SKM-1 treated with dmso at 0.1 percent for 144 hours (cell line): ENCODE measurements at regions not wholly inside any gene's neighbourhood (a gene's known extent, or its start where the extent isn't known, plus 50 kb on each side); places are given as distances from the start of the nearest gene placed in this dataset.
"Not testable (repeated sequence)": the region's sequence is repeated elsewhere in the genome, so short reads cannot be mapped to it uniquely, and the experiment has no call there.

Source experiments
- DNase-seq: peaks from one replicate; lab custom pipeline; 2025; ENCODE audit not compliant: unreplicated experiment; lab: John Stamatoyannopoulos, UW

DNA sequence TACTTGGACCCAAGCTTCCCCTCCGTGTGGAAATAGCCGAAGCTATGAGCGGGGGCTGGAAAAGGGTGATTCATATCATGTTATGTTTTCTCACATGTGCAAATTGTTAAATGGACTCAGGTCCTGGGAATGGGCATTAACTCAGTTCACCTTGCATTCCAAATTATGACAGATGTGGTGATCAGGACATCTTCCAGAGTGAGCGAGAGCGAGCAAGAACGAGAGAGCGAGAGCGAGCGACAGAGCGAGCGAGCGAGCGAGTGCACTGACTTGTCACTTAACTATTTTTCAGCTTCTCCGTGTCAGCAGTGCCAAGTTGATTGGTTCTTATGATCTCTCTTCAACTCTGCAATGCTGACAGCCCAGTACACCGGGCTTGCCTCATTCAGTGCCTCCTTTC lies 437.4 kb upstream of the NRSN1 start:
- no peak for DNase-seq

DNA sequence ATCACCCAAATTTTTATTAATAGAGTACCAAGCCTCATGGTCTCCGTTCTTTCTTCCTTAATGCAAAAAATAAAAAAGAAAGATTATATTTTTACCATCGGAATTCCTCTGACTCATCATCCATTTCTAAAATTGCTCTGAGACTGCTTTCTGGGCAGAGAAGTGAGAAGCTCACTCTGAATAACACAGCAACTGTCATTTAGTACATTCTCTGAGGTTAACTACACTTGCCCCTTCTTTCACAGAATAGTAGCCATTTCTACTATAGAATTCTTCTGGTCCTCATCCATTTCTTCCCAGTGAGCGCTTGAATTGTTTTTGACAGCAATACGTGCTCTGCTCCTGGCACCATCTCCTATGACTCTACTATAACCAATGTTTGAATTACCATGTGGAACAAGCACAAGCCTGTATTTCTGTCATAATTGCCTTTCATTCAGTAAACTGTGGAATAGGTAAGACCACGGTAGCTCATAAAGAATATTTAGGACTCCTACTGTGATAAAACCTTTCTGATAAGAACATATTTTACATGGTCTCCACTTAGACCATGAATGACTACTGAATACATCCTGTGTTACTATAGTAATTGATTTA lies 435.5 kb upstream of the NRSN1 start:
- no peak for DNase-seq

DNA sequence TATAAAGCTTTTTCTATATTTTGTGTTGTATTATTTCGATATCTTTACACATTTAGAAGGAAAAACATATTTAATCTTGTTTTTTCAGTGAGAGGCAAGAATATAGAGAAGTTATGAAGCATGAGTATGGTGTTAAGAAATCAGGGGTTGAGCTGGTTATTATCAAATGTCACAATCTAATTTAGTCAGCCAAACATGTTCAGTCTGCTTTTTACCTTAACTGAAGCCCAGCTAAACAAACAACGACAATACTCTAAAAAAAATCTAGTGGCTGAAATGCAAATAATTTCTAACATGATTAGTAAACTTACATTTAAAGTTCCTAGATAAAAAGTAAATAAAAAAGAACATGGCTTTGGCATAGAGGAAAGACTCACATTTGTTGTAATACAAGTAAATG lies 433.8 kb upstream of the NRSN1 start:
- no peak for DNase-seq

DNA sequence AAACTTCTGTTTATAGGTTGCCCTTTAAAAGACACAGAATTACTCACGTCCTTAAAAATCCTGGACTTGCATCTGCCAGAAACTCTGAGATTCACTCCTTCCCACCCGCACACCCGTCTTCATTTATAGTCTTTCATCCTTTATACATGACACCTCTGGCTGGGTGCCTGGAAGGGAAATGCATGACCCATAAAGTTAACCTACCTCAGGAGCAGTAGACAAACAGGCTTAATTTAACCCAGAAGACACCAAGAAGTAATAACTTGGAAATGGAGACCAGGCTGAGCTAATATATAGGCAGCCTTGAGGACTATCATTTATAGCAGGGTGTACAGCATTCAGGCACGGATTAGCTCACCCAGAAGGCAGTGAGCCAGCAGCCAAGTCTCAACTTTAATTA lies 429.0 kb upstream of the NRSN1 start:
- no peak for DNase-seq

DNA sequence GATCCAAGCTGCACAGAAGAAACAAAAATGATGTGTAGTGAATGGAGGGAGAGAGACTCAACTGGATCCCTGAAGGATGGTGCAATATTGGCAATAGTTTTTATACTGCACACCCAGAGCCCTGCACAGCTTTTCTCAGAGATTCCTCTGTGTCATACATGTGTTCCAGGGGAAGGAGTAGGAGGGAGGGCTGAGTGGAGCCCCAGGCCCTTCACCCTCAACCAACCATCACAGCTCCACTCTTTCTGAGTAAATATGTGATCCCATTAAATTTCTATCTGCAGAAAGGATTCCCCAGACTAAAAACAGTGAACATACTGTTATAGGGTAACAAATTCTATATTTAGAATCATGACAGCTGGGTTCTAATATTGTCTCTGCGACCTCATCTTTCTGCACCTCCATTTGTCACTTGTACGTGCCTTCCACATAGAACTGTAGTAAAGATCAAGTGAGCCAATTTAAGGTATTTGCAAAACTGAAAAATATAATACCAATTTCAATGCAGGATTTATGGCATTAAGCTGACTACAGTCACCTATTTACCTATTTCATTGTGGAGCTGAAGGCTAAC lies 421.4 kb upstream of the NRSN1 start:
- DNase-seq, result no peak

DNA sequence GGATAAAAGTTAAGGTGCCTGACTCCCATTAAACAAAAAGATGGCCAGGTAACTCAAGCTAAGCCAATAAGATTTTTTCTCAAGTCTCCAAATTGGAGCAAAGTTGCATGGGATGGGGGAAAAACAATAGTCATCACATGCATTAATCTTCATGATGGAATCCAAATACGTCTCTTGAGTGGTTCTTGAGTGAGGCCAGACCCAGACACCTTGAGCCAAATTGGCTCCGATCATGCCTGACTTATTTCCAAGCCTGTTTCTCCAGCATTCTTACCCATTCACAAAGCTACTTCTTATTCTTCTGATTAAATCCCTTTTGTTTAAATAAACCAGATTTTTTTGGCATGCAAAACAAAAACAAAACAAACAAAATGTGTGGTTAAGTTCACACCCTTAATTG lies 420.3 kb upstream of the NRSN1 start:
- no peak for DNase-seq

DNA sequence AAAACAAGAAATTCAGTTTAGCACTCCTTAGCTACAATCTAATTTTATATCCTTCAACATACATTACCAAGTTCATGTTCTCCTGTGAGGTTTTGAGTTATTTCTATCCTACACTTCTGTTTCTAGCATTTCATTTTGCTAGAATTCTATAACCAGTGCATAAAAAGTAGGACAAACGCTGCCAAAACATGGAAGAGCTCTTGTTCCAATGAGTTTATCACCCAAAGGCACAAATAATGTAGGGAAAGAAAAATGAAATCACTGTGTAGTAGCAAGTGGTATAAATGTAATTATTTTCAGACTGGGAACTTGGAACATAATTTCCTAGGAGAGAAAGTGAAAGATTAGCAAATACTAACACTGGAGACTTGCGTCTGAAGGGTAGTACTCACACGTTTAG lies 413.3 kb upstream of the NRSN1 start:
- no peak for DNase-seq

DNA sequence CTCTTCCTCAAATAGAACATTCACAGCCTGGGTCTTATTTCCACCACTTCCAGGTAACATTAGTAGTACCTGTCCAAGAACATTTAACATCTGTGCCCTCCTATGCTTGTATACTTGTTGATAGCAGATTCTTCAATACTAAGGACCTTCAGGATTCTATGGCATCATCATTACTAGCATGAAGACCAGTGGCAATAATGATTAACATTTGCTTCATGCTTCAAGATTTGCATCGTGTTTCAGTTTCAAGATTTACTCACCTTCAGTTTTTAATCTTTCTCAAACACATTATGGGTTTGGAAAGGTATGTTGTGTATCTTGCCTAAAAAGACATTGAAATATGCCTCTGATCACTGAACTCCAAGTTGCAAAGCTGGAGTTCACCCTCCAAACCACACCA lies 412.8 kb upstream of the NRSN1 start:
- no peak for DNase-seq

DNA sequence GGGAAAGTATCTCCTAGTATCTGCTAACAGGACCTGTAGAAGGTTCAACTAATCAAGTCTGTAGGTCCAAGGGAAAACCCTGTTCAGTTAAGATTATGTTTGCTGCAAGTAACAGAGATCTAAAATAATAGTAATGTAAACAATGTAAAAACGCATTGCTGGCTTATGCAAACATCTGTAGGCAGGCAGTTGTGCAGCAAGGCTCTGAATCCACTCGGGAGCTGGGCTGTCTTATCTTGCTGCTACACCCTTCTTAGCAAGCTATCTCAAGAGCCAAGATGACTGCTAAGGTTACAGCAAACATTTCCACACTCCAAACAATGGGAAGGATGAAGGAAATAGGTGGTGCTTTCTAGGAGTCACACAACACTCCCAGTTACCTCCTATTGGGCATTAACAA lies 397.3 kb upstream of the NRSN1 start:
- DNase-seq, result no peak

DNA sequence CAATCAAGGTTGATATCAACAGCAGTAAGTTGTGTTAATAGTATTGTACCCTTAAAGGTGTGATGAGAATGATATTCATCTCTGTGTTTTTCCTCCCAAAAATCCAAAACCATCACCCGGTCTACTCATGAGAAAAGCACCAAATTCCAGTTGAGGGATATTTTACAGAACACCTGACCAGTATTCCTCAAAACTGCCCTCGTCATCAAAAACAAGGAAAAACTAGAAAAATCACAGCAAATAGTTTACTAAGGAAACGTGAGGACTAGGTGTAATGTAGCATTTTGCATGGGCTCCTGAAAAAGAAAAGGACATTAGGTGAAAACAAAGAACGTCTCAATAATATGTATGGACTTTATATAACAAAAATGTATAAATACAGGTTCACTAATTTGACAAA lies 394.4 kb upstream of the NRSN1 start:
- no peak for DNase-seq

DNA sequence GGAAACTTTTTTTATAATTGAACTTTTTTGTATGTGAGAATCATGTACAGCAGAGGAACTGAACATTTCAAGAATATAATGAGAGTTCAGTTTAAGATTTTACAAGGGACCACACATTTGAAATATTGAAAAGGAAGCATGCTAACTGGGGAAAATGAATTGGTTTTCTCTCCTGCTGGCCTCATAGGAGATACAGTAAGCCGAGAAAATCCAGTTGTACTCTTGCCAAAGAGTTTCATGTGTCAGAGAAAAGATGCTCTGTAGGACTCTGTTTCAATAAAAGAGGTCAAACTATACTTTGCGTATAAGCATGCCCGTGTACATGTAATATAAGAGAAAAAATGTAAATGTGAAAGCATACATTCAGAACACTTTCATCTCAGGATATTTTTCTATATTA lies 393.5 kb upstream of the NRSN1 start:
- no peak for DNase-seq

DNA sequence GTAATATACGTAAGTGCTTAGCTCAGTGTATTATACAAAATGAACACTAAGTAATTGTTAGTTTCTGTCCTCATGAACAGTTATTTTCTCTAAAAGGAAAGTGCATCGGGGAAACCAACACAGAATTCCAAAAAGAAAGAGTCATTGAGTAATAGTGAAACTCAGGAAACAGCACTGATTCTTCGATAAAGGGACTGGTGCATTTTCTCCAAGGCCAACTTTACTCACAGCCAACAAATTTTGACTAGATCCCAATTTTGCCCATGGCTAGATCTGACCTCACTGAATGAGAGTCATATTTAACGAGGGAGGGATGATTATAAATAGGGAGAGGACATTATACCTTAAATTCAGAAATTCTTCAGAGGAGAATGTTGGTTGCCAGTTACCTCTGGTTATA lies 390.9 kb upstream of the NRSN1 start:
- no peak for DNase-seq

DNA sequence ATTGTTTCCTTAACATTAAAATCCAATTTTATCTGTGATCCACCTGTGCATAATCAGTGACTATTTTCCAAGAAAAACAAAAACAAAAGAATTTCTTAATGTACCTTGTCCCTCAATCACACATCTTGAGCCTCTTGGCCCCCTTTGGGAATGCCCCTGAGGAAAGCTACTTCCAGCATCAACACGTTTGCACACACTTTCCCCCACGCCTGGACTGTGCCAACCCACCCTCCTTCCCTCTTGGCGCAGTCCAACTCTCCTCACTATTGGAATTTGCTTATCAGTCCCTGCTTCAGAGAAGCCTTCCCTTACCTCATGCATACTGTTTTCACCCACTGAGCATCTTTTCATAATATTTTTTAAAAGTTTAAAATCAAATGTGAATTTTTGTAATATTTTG lies 389.4 kb upstream of the NRSN1 start:
- DNase-seq, result no peak

DNA sequence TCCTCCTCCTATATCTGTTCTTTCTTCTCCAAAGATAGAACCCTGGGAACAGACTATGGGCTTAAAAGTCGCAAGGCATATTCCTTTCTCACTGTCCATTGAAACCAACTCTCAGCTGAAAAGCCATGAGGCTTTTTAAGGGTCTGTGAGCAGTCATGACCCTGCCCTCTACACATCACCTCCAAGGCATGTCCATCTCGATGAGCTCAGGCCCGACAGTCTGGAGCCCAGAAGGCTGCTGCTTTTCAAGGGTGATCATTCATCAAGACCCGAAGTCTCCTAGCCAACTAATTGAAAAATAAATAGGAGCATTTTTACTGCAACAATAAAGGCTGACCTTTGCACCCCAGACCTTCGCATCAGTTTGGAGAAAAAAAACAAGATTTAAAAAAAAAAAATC lies 378.8 kb upstream of the NRSN1 start:
- DNase-seq, result no peak

DNA sequence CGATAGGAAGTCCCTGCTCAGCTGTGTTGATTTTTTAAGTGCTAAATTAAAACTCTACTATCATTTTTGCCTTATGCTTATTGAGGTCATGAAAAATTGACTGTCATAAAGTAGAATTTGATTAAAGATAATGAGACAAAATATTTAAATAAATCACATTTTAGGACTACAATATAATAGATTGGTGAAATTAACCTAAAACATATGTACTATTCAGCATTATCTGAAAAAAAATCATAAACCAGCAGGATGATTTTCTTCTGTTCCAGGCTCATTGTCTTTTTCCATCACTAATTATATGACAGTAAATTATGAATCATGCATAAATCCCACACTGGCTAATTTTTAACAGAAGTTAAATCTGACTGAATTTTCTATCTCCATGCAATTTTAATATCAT lies 373.6 kb upstream of the NRSN1 start:
- no peak for DNase-seq

DNA sequence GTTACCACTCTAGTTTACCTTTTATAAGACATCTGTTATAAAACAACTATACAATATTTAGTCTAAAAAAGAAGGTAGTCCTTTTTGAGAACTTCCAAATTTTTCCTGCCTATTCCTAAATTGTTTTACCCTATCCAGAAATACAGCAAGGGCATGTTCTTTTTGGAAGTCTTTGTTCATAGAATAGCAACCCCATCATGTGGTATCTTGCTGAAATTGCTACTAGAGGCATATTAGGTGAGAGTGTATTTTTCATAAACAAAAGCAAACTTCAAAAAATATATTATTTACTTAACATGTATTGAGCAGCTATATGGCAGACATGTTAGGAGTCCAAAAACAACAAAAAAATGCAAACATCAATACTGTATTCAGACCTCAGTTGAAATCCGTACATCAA lies 371.8 kb upstream of the NRSN1 start:
- DNase-seq, result no peak

DNA sequence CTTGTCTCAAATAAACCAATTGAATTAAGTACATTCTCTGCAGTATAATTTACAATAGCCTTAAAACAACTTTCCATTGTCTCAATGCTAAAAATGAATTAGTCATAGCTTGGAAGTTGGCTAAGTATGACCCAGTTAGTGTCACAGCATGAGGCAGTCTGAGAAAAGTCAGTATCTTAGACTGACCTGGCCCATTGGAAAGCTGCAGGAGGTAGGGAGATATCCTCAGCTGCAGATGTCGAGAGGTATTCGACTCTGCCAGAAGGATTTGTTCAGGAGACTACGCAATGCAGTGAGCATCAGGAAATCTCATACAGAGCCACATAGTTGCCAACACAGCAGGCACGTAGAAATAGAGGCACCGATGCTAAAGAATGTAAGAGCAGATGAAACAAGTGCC lies 350.9 kb upstream of the NRSN1 start:
- no peak for DNase-seq

DNA sequence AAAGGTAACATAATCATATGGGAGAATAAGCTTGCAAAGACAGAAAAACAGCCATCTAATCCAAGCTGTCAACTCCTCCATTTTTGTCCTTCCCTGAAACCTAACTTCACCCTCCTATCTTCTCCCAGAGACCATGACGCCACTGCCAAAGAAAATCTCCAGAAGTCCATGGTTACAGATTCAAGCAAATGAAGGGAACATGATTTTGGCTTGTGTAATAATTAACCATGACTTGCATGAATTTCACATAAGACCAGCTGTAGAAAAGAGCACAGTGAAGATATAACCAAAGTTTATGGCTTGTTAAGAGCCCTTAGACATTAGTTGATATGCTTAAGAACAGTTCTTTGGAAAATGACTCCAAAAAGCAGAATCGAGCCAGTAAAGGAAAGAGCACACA lies 342.1 kb upstream of the NRSN1 start:
- no peak for DNase-seq

DNA sequence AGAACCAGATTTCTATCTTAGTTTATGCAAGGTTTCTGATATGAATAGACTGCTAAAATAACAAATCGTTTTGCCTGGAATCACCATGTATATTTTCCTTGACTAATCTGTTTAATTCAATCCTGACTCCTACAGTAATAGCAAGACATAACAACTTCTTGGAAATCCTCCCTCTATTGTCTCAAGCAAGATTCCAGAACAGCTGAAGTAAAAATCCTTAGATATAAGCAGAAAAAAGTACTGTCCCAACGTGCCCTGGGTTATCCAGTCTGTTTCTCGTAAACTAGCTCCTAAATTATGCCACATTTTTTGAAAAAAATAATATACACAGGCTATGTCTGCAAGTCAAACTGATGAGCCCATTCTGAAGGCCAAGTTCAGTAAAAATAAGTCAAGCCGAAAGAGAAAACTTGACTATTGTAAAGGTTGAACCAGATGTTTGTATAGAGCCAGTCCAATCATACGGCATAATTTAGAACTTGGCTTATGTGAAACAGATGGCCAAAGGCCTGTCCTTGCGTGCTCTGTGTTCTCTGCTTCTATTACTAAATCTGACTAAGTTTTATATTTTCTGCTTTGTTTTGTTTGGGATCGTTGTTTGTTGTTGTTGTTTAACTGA lies 341.6 kb upstream of the NRSN1 start:
- no peak for DNase-seq

DNA sequence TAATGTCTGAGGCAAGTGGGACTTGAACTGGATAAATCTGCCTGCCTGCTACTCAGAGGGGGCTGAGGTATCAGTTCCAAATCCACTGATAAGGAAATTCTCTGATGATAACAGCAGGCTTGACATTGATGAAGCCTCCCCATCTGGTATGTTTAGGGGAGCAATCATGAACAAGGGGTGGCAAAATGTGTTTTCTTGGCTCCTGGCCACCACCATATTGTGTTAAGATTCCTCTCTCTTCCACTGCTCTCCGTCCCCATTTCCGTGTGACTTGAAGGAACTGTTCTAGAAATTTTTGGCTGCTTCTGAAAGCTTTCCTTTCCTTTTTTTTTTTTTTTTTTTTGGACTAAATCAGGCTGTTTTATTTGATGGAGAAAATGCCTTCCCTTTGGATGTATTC lies 335.3 kb upstream of the NRSN1 start:
- no peak for DNase-seq

DNA sequence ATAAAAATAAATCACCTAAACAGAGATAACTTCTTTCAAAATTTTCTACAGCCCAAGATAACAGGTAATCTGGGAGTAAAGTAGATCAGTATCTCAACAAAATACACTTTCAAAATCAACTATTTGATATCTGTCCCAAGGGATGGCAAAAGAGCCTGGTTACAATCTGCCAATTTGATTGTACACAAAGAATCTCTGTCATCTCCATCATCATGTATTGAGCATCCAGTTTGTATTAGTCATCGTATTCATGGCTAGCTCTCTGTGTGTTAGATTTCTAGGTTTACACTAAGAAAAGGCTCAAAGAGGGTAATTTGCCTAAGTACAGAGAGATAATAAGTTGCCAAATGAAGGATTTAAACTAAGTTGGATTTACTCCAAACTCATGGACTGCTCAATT lies 329.0 kb upstream of the NRSN1 start:
- DNase-seq, result no peak

DNA sequence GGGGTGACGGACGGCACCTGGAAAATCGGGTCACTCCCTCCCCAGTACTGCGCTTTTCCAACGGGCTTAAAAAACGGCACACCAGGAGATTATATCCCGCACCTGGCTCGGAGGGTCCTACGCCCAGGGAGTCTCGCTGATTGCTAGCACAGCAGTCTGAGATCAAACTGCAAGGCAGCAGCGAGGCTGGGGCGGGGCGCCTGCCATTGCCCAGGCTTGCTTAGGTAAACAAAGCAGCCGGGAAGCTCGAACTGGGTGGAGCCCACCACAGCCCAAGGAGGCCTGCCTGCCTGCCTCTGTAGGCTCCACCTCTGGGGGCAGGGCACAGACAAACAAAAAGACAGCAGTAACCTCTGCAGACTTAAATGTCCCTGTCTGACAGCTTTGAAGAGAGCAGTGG lies 321.7 kb upstream of the NRSN1 start:
- not testable (repeated sequence) for DNase-seq

DNA sequence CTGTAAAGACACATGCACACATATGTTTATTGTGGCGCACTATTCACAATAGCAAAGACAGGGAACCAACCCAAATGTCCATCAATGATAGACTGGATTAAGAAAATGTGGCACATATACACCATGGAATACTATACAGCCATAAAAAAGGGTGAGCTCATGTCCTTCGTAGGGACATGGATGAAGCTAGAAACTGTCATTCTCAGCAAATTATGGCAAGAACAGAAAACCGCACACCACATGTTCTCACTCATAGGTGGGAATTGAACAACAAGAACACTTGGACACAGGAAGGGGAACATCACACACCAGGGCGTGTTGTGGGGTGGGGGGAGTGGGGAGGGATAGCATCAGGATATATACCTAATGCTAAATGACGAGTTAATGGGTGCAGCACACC lies 304.9 kb upstream of the NRSN1 start:
- not testable (repeated sequence) for DNase-seq
